SKM-1 treated with dmso at 0.1 percent for 144 hours (cell line): ENCODE measurements at regions not wholly inside any gene's neighbourhood (a gene's known extent, or its start where the extent isn't known, plus 50 kb on each side); places are given as distances from the start of the nearest gene placed in this dataset.
"Not testable (repeated sequence)": the region's sequence is repeated elsewhere in the genome, so short reads cannot be mapped to it uniquely, and the experiment has no call there.

ENCODE experiments used
- DNase-seq: peaks from one replicate; lab custom pipeline; 2025; ENCODE audit not compliant: unreplicated experiment; lab: John Stamatoyannopoulos, UW

GRCh38 chr3:193046371-193046770 is 128.7 kb upstream of the MB21D2 start:
- no peak for DNase-seq

GRCh38 chr3:193047461-193047860 is 129.8 kb upstream of the MB21D2 start:
- not testable (repeated sequence) for DNase-seq

GRCh38 chr3:193048127-193048526 is 130.5 kb upstream of the MB21D2 start:
- no peak for DNase-seq

- no peak for DNase-seq
Measured at GRCh38 chr3:193049935-193050334, 132.3 kb upstream of the MB21D2 start.

- no peak for DNase-seq
Measured at GRCh38 chr3:193051314-193051713, 133.7 kb upstream of the MB21D2 start.

GRCh38 chr3:193052354-193053045 is 134.8 kb upstream of the MB21D2 start:
- no peak for DNase-seq

GRCh38 chr3:193053046-193053435 is 135.4 kb upstream of the MB21D2 start:
- no peak for DNase-seq

- DNase-seq, result no peak
Measured at GRCh38 chr3:193055352-193055751, 137.7 kb upstream of the MB21D2 start.

GRCh38 chr3:193057616-193058015 is 140.0 kb upstream of the MB21D2 start:
- no peak for DNase-seq

GRCh38 chr3:193060748-193061546 is 143.3 kb upstream of the MB21D2 start:
- no peak for DNase-seq

GRCh38 chr3:193068365-193068764 is 150.7 kb upstream of the MB21D2 start:
- no peak for DNase-seq

GRCh38 chr3:193069732-193070131 is 152.1 kb upstream of the MB21D2 start:
- not testable (repeated sequence) for DNase-seq

GRCh38 chr3:193078996-193079753 is 161.5 kb upstream of the MB21D2 start:
- DNase-seq, result no peak

GRCh38 chr3:193080821-193081365 is 160.1 kb upstream of the PLAAT1 start:
- DNase-seq, result no peak

GRCh38 chr3:193085655-193086054 is 155.4 kb upstream of the PLAAT1 start:
- no peak for DNase-seq

- no peak for DNase-seq
Measured at GRCh38 chr3:193086681-193087080, 154.3 kb upstream of the PLAAT1 start.

- DNase-seq, result no peak
Measured at GRCh38 chr3:193087336-193087735, 153.7 kb upstream of the PLAAT1 start.

- no peak for DNase-seq
Measured at GRCh38 chr3:193095366-193095765, 145.7 kb upstream of the PLAAT1 start.

- DNase-seq, result no peak
Measured at GRCh38 chr3:193096076-193096475, 144.9 kb upstream of the PLAAT1 start.

GRCh38 chr3:193114431-193115340 is 126.3 kb upstream of the PLAAT1 start:
- DNase-seq, result no peak
